ENCODE measurements at regions not wholly inside any gene's neighbourhood (a gene's known extent, or its start where the extent isn't known, plus 50 kb on each side); places are given as distances from the start of the nearest gene placed in this dataset.

- Histone ChIP-seq H4K8ac (replicated peaks; ENCODE audit: insufficient read length, low read depth, low read length) (no peak overlapping the region), H4K20me1 (ENCODE audit: control insufficient read depth, insufficient read depth, insufficient read length) (no peaks in the 10 kb centered on the region), H3T11ph (ENCODE audit: low read length) (no peak overlapping the region), H3K23ac (ENCODE audit: insufficient read length, low read depth, low read length) (no peak overlapping the region), H3K4ac (ENCODE audit: low read depth, low read length) (no peak overlapping the region), H3K9ac (ENCODE audit: extremely low read depth, insufficient read length, low read length) (no peak overlapping the region), H3K27me3 (ENCODE audit: insufficient read depth, low read length) (no peaks in the 10 kb centered on the region), H2AK5ac (ENCODE audit: insufficient read length, low read length) (no peak overlapping the region), H4K5ac (ENCODE audit: insufficient read length, low read depth, low read length) (no peak overlapping the region), H2BK5ac (ENCODE audit: insufficient read length, low read length) (no peak overlapping the region), H3K27ac (ENCODE audit: insufficient read length, low read depth, low read length) (no peak overlapping the region), H2BK12ac (ENCODE audit: insufficient read length, low read depth, low read length) (no peak overlapping the region), H2BK120ac (ENCODE audit: low read depth, low read length, poor library complexity, severe bottlenecking) (no peak overlapping the region), H3K18ac (ENCODE audit: insufficient read length, low read depth, low read length) (no peak overlapping the region), H3K79me1 (ENCODE audit: insufficient read depth, low read depth, low read length, poor library complexity, severe bottlenecking) (no peaks in the 10 kb centered on the region), H3K79me2 (ENCODE audit: insufficient read depth, low read length) (no peaks in the 10 kb centered on the region), H4K91ac (ENCODE audit: insufficient read length, low read depth, low read length) (no peak overlapping the region), H3K14ac (ENCODE audit: insufficient read depth, low read length) (no peak overlapping the region), H3K56ac (ENCODE audit: insufficient read length, low read depth, low read length) (no peak overlapping the region), H2BK15ac (ENCODE audit: low read depth, low read length) (no peak overlapping the region), H3K4me1 (ENCODE audit: insufficient read depth, low read length) (no peaks in the 10 kb centered on the region), H3K23me2 (ENCODE audit: insufficient read length, low read depth, low read length, poor library complexity, severe bottlenecking) (no peaks in the 10 kb centered on the region), H3K4me2 (ENCODE audit: insufficient read depth, insufficient read length, low read length) (no peak overlapping the region), H2BK20ac (ENCODE audit: low read depth, low read length, poor library complexity, severe bottlenecking) (no peak overlapping the region), H3K9me3 (ENCODE audit: control insufficient read depth, low read depth, low read length) (no peaks in the 10 kb centered on the region), H2AFZ (ENCODE audit: low read length) (no peak overlapping the region)
- DNase-seq = no peak
- no CpG with 5 or more reads among the region's 7 CpGs for WGBS (ENCODE audit: extremely low coverage, insufficient read length, low lambda C conversion rate)
- Mint-ChIP-seq H3K4me1 (no peaks in the 10 kb centered on the region), H3K27ac (no peak overlapping the region), H3K9me3 (no peaks in the 10 kb centered on the region), H3K27me3 (ENCODE audit: low read depth) (0 out of 2 replicates have a peak, but pooled peaks cover 4% of the 10 kb centered on the region), H3K36me3 (ENCODE audit: insufficient read depth in 1 of 3, low read depth in 3 of 3) (no peaks in the 10 kb centered on the region), H3K4me3 (no peak overlapping the region)
- TF ChIP-seq, protein P1, sequence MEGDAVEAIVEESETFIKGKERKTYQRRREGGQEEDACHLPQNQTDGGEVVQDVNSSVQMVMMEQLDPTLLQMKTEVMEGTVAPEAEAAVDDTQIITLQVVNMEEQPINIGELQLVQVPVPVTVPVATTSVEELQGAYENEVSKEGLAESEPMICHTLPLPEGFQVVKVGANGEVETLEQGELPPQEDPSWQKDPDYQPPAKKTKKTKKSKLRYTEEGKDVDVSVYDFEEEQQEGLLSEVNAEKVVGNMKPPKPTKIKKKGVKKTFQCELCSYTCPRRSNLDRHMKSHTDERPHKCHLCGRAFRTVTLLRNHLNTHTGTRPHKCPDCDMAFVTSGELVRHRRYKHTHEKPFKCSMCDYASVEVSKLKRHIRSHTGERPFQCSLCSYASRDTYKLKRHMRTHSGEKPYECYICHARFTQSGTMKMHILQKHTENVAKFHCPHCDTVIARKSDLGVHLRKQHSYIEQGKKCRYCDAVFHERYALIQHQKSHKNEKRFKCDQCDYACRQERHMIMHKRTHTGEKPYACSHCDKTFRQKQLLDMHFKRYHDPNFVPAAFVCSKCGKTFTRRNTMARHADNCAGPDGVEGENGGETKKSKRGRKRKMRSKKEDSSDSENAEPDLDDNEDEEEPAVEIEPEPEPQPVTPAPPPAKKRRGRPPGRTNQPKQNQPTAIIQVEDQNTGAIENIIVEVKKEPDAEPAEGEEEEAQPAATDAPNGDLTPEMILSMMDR (conservative IDR thresholded peaks at IDR 0.05) = no peak
These were observed 583.8 kb downstream of the BRINP1 start for GRCh38 chr9:118785456-118785855.

Measured in H9 (cell line).